HepG2 (cell line): ENCODE measurements at regions not wholly inside any gene's neighbourhood (a gene's known extent, or its start where the extent isn't known, plus 50 kb on each side); places are given as distances from the start of the nearest gene placed in this dataset.
"Not testable (repeated sequence)": the region's sequence is repeated elsewhere in the genome, so short reads cannot be mapped to it uniquely, and the experiment has no call there.

Experiments
- ATAC-seq: fragments of 200-7000 bp; cut with Tn5 transposase; 3 replicates; pipeline ENCODE4 v1.9.1; 2020; ENCODE audit warnings: mild to moderate bottlenecking, moderate library complexity
- BruUV-seq: library from RNA; stranded (reverse); fragments of 400-500 nt; replicated peaks from 2 replicates; lab custom pipeline; 2021; lab: Mats Ljungman, UMichigan
- CTCF ChIA-PET: fragments of 300-600 bp; formaldehyde crosslinking; extraction: SDS; loops from one replicate; lab custom pipeline; 2021; ENCODE audit warnings: low total read pairs, inconsistent platforms, low intra/inter-chr PET ratio; lab: Yijun Ruan, JAX
- POLR2A ChIA-PET: fragments of 350-600 bp; sonication (Branson Sonifier 250); formaldehyde crosslinking; loops from one replicate; lab custom pipeline; 2020; ENCODE audit warnings: antibody characterized with exemption, inconsistent platforms; lab: Yijun Ruan, JAX
- DNase-seq: peaks from one replicate; pipeline ENCODE4 v3.0.0-alpha.2; 2015; ENCODE audit warnings: low spot score
- FAIRE-seq: peaks from 3 replicates; lab custom pipeline; 2011; peaks lifted over from hg19 to GRCh38; lab: Jason Lieb, UNC
- H2AFZ ChIP-seq: one replicate; pipeline ENCODE4 v1.6.1; 2011; ENCODE audit warnings: low read length, inconsistent platforms
- H3K27ac ChIP-seq: fragments of 300-600 bp; 3 replicates; pipeline ENCODE4 v1.8.0; 2011; ENCODE audit warnings: mixed run types, mild to moderate bottlenecking, mixed read lengths, low read length, inconsistent platforms; ENCODE audit not compliant: insufficient read depth; ENCODE audit errors: extremely low read length
- H3K27me3 ChIP-seq, 2 experiments: fragments of 200-600 bp in 1 of 2; 2 replicates in 1 of 2; 3 replicates in 1 of 2; pipeline versions ENCODE4 v1.6.0 to v1.8.0; 2011; ENCODE audit warnings: low read length in 2 of 2, mild to moderate bottlenecking in 2 of 2, moderate library complexity in 2 of 2, inconsistent platforms in 1 of 2; ENCODE audit not compliant: insufficient read depth in 2 of 2, control insufficient read depth in 1 of 2
- H3K36me3 ChIP-seq, 2 experiments: fragments of 200-600 bp in 1 of 2; replicated peaks in 1 of 2; 2 replicates in 1 of 2; 3 replicates in 1 of 2; pipeline versions ENCODE4 v1.5.1 to v1.8.0; 2011; ENCODE audit warnings: low read length in 2 of 2, inconsistent platforms in 1 of 2; ENCODE audit not compliant: insufficient read depth in 2 of 2, control insufficient read depth in 1 of 2
- H3K4me1 ChIP-seq: 2 replicates; pipeline ENCODE4 v1.5.1; 2012; ENCODE audit warnings: low read length, inconsistent platforms; ENCODE audit not compliant: insufficient read depth
- H3K4me2 ChIP-seq: 2 replicates; pipeline ENCODE4 v1.6.0; 2011; ENCODE audit warnings: low read depth, low read length, inconsistent platforms
- H3K4me3 ChIP-seq, 3 experiments: fragments of 200-600 bp in 1 of 3; sonication (generic), shearing (Covaris generic) in 1 of 3; replicated peaks in 1 of 3; 2 replicates each; pipeline ENCODE4 v1.5.1; 2011 to 2016; ENCODE audit warnings: low read length in 3 of 3, inconsistent platforms in 2 of 3, low read depth in 2 of 3, mild to moderate bottlenecking in 2 of 3, control low read depth in 1 of 3, mixed read lengths in 1 of 3; ENCODE audit not compliant: insufficient read depth in 1 of 3
- H3K79me2 ChIP-seq: one replicate; pipeline ENCODE4 v1.6.1; 2011; ENCODE audit warnings: low read length, inconsistent platforms; ENCODE audit not compliant: insufficient read depth
- H3K9ac ChIP-seq: 2 replicates; pipeline ENCODE4 v1.6.0; 2011; ENCODE audit warnings: mild to moderate bottlenecking, low read depth, low read length, inconsistent platforms; ENCODE audit not compliant: insufficient read depth
- H3K9me3 ChIP-seq: 2 replicates; pipeline ENCODE4 v1.5.1; 2012; ENCODE audit warnings: mild to moderate bottlenecking, low read length
- H4K20me1 ChIP-seq: 2 replicates; pipeline ENCODE4 v1.6.0; 2011; ENCODE audit warnings: inconsistent platforms, mild to moderate bottlenecking, low read length, moderate library complexity; ENCODE audit not compliant: insufficient read depth
- HOXA3 ChIP-seq: sonication (generic); formaldehyde crosslinking; IDR thresholded peaks from 2 replicates; pipeline ENCODE4 v1.5.0; 2020; ENCODE audit warnings: missing genetic modification reagents
- MTA1 ChIP-seq: sonication (generic); formaldehyde crosslinking; IDR thresholded peaks from 2 replicates; pipeline ENCODE4 v1.4.0; 2020; ENCODE audit warnings: missing genetic modification reagents, mild to moderate bottlenecking, borderline replicate concordance
- MYPOP ChIP-seq: sonication (generic); formaldehyde crosslinking; IDR thresholded peaks from 2 replicates; pipeline ENCODE4 v1.8.1; 2023; ENCODE audit warnings: mild to moderate bottlenecking, moderate library complexity, missing genetic modification reagents
- NAIF1 ChIP-seq: sonication (generic); formaldehyde crosslinking; IDR thresholded peaks from 2 replicates; pipeline ENCODE4 v1.5.0; 2020; ENCODE audit warnings: mild to moderate bottlenecking, missing genetic modification reagents, borderline replicate concordance
- NR1H2 ChIP-seq: sonication (generic); formaldehyde crosslinking; IDR thresholded peaks from 2 replicates; pipeline ENCODE4 v1.8.1; 2022; ENCODE audit warnings: low read depth, missing genetic modification reagents, borderline replicate concordance
- SAFB2 ChIP-seq: sonication (generic); formaldehyde crosslinking; IDR thresholded peaks from 2 replicates; pipeline ENCODE4 v1.5.1; 2020; ENCODE audit warnings: missing genetic modification reagents, low read depth, mild to moderate bottlenecking, borderline replicate concordance
- SNAI1 ChIP-seq: sonication (generic); formaldehyde crosslinking; IDR thresholded peaks from 2 replicates; pipeline ENCODE4 v1.5.0; 2020; ENCODE audit warnings: mild to moderate bottlenecking, missing genetic modification reagents, borderline replicate concordance
- ZNF12 ChIP-seq: sonication (generic); formaldehyde crosslinking; IDR thresholded peaks from 2 replicates; pipeline ENCODE4 v1.5.0; 2020; ENCODE audit warnings: missing genetic modification reagents
- ZNF367 ChIP-seq: sonication (generic); formaldehyde crosslinking; IDR thresholded peaks from 2 replicates; pipeline ENCODE4 v1.4.0; 2020; ENCODE audit warnings: missing genetic modification reagents, borderline replicate concordance
- ZNF431 ChIP-seq: sonication (generic); formaldehyde crosslinking; IDR thresholded peaks from 2 replicates; pipeline ENCODE4 v1.9.0; 2022; ENCODE audit warnings: missing genetic modification reagents, low read depth, mild to moderate bottlenecking, borderline replicate concordance
- ZNF446 ChIP-seq: sonication (generic); formaldehyde crosslinking; IDR thresholded peaks from 2 replicates; pipeline ENCODE4 v1.5.0; 2020; ENCODE audit warnings: mild to moderate bottlenecking, missing genetic modification reagents
- ZNF512 ChIP-seq: sonication (generic); formaldehyde crosslinking; IDR thresholded peaks from 2 replicates; pipeline ENCODE4 v1.4.0; 2020; ENCODE audit warnings: mild to moderate bottlenecking, missing genetic modification reagents
- ZNF564 ChIP-seq: sonication (generic); formaldehyde crosslinking; IDR thresholded peaks from 2 replicates; pipeline ENCODE4 v1.8.1; 2023; ENCODE audit warnings: mild to moderate bottlenecking, missing genetic modification reagents
- ZNF75D ChIP-seq: sonication (generic); formaldehyde crosslinking; IDR thresholded peaks from 2 replicates; pipeline ENCODE4 v1.8.1; 2023; ENCODE audit warnings: missing genetic modification reagents, mild to moderate bottlenecking, borderline replicate concordance
- WGBS: methylation state at CpG from one replicate; pipeline ENCODE4 v1.1.6; 2017; ENCODE audit warnings: low lambda C conversion rate; 5-methylcytosine and 5-hydroxymethylcytosine counted together
- in situ Hi-C: cut with HindIII; loops from 2 replicates; pipeline ENCODE4 v1.10.0; 2017; ENCODE audit warnings: low pct_unique_long_range_greater_than_20kb; ENCODE audit not compliant: extremely low pct_ligation_motif_present
- intact Hi-C: fragments of 100-400 bp; cut with micrococcal nuclease; formaldehyde crosslinking; loops from one replicate; pipeline ENCODE4 v1.10.0; 2022; ENCODE audit not compliant: unreplicated experiment
- TF ChIP-seq, protein P1 (sequence below): sonication (generic); formaldehyde crosslinking; conservative IDR thresholded peaks from 2 replicates; pipeline ENCODE4 v1.4.0; 2020; ENCODE audit warnings: missing genetic modification reagents

DNA sequence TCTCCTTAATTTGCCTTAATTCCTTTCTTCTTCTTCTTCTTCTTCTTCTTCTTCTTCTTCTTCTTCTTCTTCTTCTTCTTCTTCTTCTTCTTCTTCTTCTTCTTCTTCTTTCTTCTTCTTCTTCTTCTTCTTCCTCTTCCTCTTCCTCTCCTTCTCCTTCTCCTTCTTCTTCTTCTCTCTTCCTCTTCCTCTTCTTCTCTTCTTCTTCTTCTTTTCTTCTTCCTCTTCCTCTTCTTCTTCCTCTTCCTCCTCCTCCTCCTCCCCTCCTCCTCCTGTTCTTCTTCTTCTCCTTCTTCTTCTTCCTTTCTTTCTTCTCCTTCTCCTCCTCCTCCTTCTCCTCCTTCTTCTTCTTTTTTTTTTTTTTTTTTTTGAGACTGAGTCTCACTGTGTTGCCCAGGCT, 62.0 kb upstream of the NKD1 start:
- POLR2A ChIA-PET, result interaction anchor here (0.9 to 1.6 kb wide), 2 partner anchors 44 to 61 kb away, joined by 3 read pairs; no protein-coding TSS in a partner anchor
- Histone ChIP-seq H3K9me3 (peaks cover 11% of the 10 kb centered on the region; the same call in 1 of the 2 replicates), H3K4me1 (peaks cover 33% of the 10 kb centered on the region)
- H3K9ac ChIP-seq, H3K4me3 ChIP-seq, ATAC-seq, FAIRE-seq, intact Hi-C loops, H3K27me3 ChIP-seq, H3K4me2 ChIP-seq, H3K79me2 ChIP-seq, CTCF ChIA-PET, H3K27ac ChIP-seq, BruUV-seq, DNase-seq, H2AFZ ChIP-seq, H4K20me1 ChIP-seq, H3K36me3 ChIP-seq, in situ Hi-C loops: not testable (repeated sequence)
- peak; percentile 51; the same call in 1 of the 2 replicates for TF ChIP-seq ZNF512 (CRISPR knock-in tag)

GRCh38 chr16:50485232-50485631, 63.0 kb upstream of the NKD1 start:
- ChIA-PET POLR2A (interaction anchor here (0.9 to 1.6 kb wide), 2 partner anchors 45 to 62 kb away, joined by 3 read pairs; no protein-coding TSS in a partner anchor), CTCF (no interaction called here)
- H3K27ac ChIP-seq, result no peak overlapping the region
- H3K4me2 ChIP-seq, result no peak overlapping the region
- no peak for ATAC-seq
- in situ Hi-C loops, result no loop called here
- H3K36me3 ChIP-seq, result no peaks in the 10 kb centered on the region
- no peak for DNase-seq
- FAIRE-seq, result no peak
- H3K27me3 ChIP-seq, result no peaks in the 10 kb centered on the region
- H3K79me2 ChIP-seq, result no peaks in the 10 kb centered on the region
- BruUV-seq, result no TSS peak
- H3K4me1 ChIP-seq, result peaks cover 33% of the 10 kb centered on the region
- no peaks in the 10 kb centered on the region for H4K20me1 ChIP-seq
- H3K9ac ChIP-seq, result no peak overlapping the region
- no peak overlapping the region for H3K4me3 ChIP-seq
- no peak overlapping the region for H2AFZ ChIP-seq
- 89% methylated on average over 2 of the region's 2 CpGs for WGBS
- peaks cover 11% of the 10 kb centered on the region; the same call in 1 of the 2 replicates for H3K9me3 ChIP-seq
- intact Hi-C loops, result no loop called here
- TF ChIP-seq ZNF75D (CRISPR knock-in tag) (no peak), SNAI1 (CRISPR knock-in tag) (no peak), ZNF367 (no peak), MTA1 (CRISPR knock-in tag) (no peak), ZNF12 (CRISPR knock-in tag) (peak; percentile 68), NAIF1 (CRISPR knock-in tag) (no peak), ZNF431 (no peak), ZNF446 (CRISPR knock-in tag) (no peak), MYPOP (CRISPR knock-in tag) (no peak), NR1H2 (CRISPR knock-in tag) (no peak), SAFB2 (CRISPR knock-in tag) (no peak), ZNF564 (CRISPR knock-in tag) (peak; percentile 96; the same call in 1 of the 2 replicates), HOXA3 (CRISPR knock-in tag) (no peak)
- TF ChIP-seq, protein P1, sequence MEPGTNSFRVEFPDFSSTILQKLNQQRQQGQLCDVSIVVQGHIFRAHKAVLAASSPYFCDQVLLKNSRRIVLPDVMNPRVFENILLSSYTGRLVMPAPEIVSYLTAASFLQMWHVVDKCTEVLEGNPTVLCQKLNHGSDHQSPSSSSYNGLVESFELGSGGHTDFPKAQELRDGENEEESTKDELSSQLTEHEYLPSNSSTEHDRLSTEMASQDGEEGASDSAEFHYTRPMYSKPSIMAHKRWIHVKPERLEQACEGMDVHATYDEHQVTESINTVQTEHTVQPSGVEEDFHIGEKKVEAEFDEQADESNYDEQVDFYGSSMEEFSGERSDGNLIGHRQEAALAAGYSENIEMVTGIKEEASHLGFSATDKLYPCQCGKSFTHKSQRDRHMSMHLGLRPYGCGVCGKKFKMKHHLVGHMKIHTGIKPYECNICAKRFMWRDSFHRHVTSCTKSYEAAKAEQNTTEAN (CRISPR knock-in tag), result no peak
